OCI-LY3 (cell line): ENCODE measurements at regions not wholly inside any gene's neighbourhood (a gene's known extent, or its start where the extent isn't known, plus 50 kb on each side); places are given as distances from the start of the nearest gene placed in this dataset.
A peak's percentile ranks its signal among the peaks of the same experiment; 100 is the strongest.

ENCODE experiments used
- H2AFZ ChIP-seq: fragments of 200-600, 300-600 bp; shearing (Covaris generic); 2 replicates; pipeline ENCODE4 v1.6.0; 2014; ENCODE audit warnings: antibody characterized with exemption, low read depth, low read length
- H3K27ac ChIP-seq: fragments of 200-600, 300-600 bp; sonication (generic); 2 replicates; pipeline ENCODE4 v1.5.1; 2014; ENCODE audit warnings: mild to moderate bottlenecking, low read length, moderate library complexity, mixed read lengths
- H3K27me3 ChIP-seq: fragments of 200-600, 300-600 bp; sonication (generic); 2 replicates; pipeline ENCODE4 v1.6.1; 2014; ENCODE audit warnings: low read depth, low read length, mixed read lengths
- H3K36me3 ChIP-seq: fragments of 200-600, 300-600 bp; sonication (generic); replicated peaks from 2 replicates; pipeline ENCODE3; 2014; ENCODE audit warnings: low read depth, low read length, mixed read lengths
- H3K4me1 ChIP-seq: fragments of 300-600, 200-600 bp; sonication (generic); 2 replicates; pipeline ENCODE4 v1.6.1; 2014; ENCODE audit warnings: low read length, mixed read lengths
- H3K4me2 ChIP-seq: fragments of 200-600, 300-600 bp; sonication (generic); 2 replicates; pipeline ENCODE4 v1.6.1; 2014; ENCODE audit warnings: low read length, mixed read lengths
- H3K4me3 ChIP-seq: fragments of 300-600, 200-600 bp; sonication (generic); 2 replicates; pipeline ENCODE4 v1.5.1; 2014; ENCODE audit warnings: antibody characterized with exemption, mild to moderate bottlenecking, low read length, moderate library complexity
- H3K79me2 ChIP-seq: fragments of 300-600, 200-600 bp; shearing (Covaris generic); 2 replicates; pipeline ENCODE4 v1.6.1; 2014; ENCODE audit warnings: mild to moderate bottlenecking, low read length, mixed read lengths
- H3K9ac ChIP-seq: fragments of 300-600, 200-600 bp; shearing (Covaris generic); 2 replicates; pipeline ENCODE4 v1.6.0; 2014; ENCODE audit warnings: mild to moderate bottlenecking, low read length, moderate library complexity
- H3K9me3 ChIP-seq: fragments of 200-600, 300-600 bp; shearing (Covaris generic); 2 replicates; pipeline ENCODE4 v1.6.1; 2014; ENCODE audit warnings: low read length, mixed read lengths; ENCODE audit not compliant: insufficient read depth
- H4K20me1 ChIP-seq: fragments of 200-600, 300-600 bp; sonication (generic); 2 replicates; pipeline ENCODE4 v1.6.1; 2016; ENCODE audit warnings: low read length, mixed read lengths; ENCODE audit not compliant: insufficient read depth
- EZH2phosphoT487 ChIP-seq: fragments of 200-600 bp; shearing (Covaris generic); IDR thresholded peaks from 2 replicates; pipeline ENCODE4 v1.6.1; 2018; ENCODE audit warnings: antibody characterized with exemption, mixed run types, low read depth
- TF ChIP-seq, protein P1 (sequence below): fragments of 200-600, 300-600 bp; sonication (generic); IDR thresholded peaks from 2 replicates; pipeline ENCODE4 v1.5.1; 2014; ENCODE audit warnings: antibody characterized with exemption, low read length, low read depth

DNA sequence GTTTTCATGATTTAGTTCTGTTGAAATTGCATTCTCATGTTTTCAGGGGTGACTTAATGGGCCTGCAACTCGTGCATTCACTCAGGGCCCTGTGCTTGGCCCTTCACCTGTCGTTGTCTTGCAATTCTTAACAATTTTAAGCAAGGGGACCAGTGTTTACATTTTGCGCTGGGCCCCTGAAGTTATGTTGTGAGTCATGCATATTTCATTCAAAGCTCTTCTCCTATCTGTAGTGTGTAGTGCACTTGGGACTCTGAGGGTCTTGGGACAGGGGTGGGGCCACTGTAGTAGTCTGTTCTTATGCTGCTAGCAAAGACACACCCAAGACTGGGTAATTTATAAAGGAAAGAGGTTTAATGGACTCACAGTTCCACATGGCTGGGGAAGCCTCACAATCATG, 211.2 kb upstream of the RXFP2 start:
- H3K36me3 ChIP-seq = peaks cover 5% of the 10 kb centered on the region
- H3K27ac ChIP-seq = peak overlapping the region; percentile 6; the same call in 1 of the 2 replicates
- no peak overlapping the region for H3K4me2 ChIP-seq
- no peaks in the 10 kb centered on the region for H3K79me2 ChIP-seq
- H3K4me3 ChIP-seq = no peak overlapping the region
- H3K9me3 ChIP-seq = 0 out of 2 replicates have a peak, but pooled peaks cover 4% of the 10 kb centered on the region
- H3K9ac ChIP-seq = no peak overlapping the region
- peaks cover 4% of the 10 kb centered on the region; the same call in 1 of the 2 replicates for H3K4me1 ChIP-seq
- no peak for TF ChIP-seq EZH2phosphoT487
- TF ChIP-seq, protein P1, sequence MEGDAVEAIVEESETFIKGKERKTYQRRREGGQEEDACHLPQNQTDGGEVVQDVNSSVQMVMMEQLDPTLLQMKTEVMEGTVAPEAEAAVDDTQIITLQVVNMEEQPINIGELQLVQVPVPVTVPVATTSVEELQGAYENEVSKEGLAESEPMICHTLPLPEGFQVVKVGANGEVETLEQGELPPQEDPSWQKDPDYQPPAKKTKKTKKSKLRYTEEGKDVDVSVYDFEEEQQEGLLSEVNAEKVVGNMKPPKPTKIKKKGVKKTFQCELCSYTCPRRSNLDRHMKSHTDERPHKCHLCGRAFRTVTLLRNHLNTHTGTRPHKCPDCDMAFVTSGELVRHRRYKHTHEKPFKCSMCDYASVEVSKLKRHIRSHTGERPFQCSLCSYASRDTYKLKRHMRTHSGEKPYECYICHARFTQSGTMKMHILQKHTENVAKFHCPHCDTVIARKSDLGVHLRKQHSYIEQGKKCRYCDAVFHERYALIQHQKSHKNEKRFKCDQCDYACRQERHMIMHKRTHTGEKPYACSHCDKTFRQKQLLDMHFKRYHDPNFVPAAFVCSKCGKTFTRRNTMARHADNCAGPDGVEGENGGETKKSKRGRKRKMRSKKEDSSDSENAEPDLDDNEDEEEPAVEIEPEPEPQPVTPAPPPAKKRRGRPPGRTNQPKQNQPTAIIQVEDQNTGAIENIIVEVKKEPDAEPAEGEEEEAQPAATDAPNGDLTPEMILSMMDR = no peak
- no peaks in the 10 kb centered on the region for H4K20me1 ChIP-seq
- H3K27me3 ChIP-seq = no peaks in the 10 kb centered on the region
- H2AFZ ChIP-seq = no peak overlapping the region

DNA sequence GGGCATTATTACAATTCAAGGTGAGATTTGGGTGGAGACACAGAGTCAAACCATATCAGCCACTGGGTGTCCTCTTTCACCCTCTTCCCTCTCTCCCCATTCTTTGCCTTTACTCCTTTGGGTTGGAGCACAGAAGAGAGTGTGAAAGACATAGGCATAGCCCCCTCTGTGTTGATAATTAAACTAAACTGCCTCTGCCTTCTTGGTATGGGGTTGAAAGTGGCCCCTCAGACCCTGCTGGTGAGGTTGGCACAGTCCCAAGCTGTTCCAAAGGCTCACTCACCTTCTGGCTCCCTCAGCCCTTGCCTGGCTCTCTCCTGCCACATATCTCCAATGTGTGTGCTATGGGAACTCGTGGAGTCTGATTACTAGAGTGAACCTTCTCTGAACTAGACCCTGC, 210.6 kb upstream of the RXFP2 start:
- H3K4me3 ChIP-seq = no peak overlapping the region
- H3K9me3 ChIP-seq = 0 out of 2 replicates have a peak, but pooled peaks cover 4% of the 10 kb centered on the region
- TF ChIP-seq, protein P1 = no peak
- TF ChIP-seq EZH2phosphoT487 = no peak
- peak overlapping the region; percentile 27; the same call in 1 of the 2 replicates for H3K27ac ChIP-seq
- no peak overlapping the region for H3K9ac ChIP-seq
- H2AFZ ChIP-seq = peak overlapping the region; percentile 29; the same call in 1 of the 2 replicates
- no peaks in the 10 kb centered on the region for H3K27me3 ChIP-seq
- H3K4me2 ChIP-seq = no peak overlapping the region
- no peaks in the 10 kb centered on the region for H3K79me2 ChIP-seq
- peaks cover 4% of the 10 kb centered on the region; the same call in 1 of the 2 replicates for H3K4me1 ChIP-seq
- no peaks in the 10 kb centered on the region for H4K20me1 ChIP-seq
- H3K36me3 ChIP-seq = peaks cover 5% of the 10 kb centered on the region

GRCh38 chr13:31530922-31531321, 208.4 kb upstream of the RXFP2 start:
- no peak overlapping the region for H3K27ac ChIP-seq
- H3K4me1 ChIP-seq = peaks cover 15% of the 10 kb centered on the region
- H3K4me3 ChIP-seq = no peak overlapping the region

GRCh38 chr13:31537052-31537451, 202.3 kb upstream of the RXFP2 start:
- Histone ChIP-seq H3K27ac (no peak overlapping the region), H4K20me1 (no peaks in the 10 kb centered on the region), H3K4me2 (no peak overlapping the region), H3K27me3 (no peaks in the 10 kb centered on the region), H2AFZ (no peak overlapping the region), H3K79me2 (no peaks in the 10 kb centered on the region), H3K4me3 (no peak overlapping the region), H3K4me1 (peaks cover 46% of the 10 kb centered on the region), H3K9me3 (no peaks in the 10 kb centered on the region), H3K9ac (no peak overlapping the region), H3K36me3 (no peaks in the 10 kb centered on the region)
- TF ChIP-seq EZH2phosphoT487 = no peak
- TF ChIP-seq, protein P1 = no peak

More at GRCh38 chr13:31530922-31531321, 208.4 kb upstream of the RXFP2 start:
- Histone ChIP-seq H3K79me2 (no peaks in the 10 kb centered on the region), H4K20me1 (no peaks in the 10 kb centered on the region), H2AFZ (no peak overlapping the region), H3K9ac (no peak overlapping the region), H3K36me3 (peaks cover 5% of the 10 kb centered on the region), H3K9me3 (0 out of 2 replicates have a peak, but pooled peaks cover 4% of the 10 kb centered on the region), H3K27me3 (no peaks in the 10 kb centered on the region), H3K4me2 (no peak overlapping the region)
- TF ChIP-seq EZH2phosphoT487 = no peak
- TF ChIP-seq, protein P1 = no peak
